Femur (tissue), 1 donor: ENCODE measurements at regions not wholly inside any gene's neighbourhood (a gene's known extent, or its start where the extent isn't known, plus 50 kb on each side); places are given as distances from the start of the nearest gene placed in this dataset.

Experiments
- DNase-seq: peaks from one replicate; pipeline ENCODE4 v3.0.0-alpha.2; 2017

- no peak for DNase-seq
These were observed 333.3 kb downstream of the SLC16A7 start for GRCh38 chr12:59929110-59929509.

- no peak for DNase-seq
These were observed 338.7 kb downstream of the SLC16A7 start for GRCh38 chr12:59934486-59934885.

DNA sequence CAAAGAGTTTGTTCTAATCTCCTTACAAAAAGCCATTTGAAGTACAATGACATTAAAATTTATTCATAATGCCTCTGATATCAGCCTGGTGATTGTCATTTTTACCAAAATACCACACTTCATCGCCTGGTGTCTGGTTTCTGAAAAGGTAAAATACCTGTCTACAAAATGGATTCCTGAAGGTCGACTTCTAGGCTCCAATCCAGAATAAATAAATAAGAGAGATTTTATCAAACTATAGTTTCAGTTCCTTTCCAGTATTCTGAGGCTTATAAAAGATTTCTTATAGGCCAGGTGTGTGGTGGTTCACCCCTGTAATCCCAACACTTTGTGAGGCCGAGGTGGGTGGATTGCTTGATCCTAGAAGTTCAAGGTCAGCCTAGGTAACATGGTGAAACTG, 340.7 kb downstream of the SLC16A7 start:
- no peak for DNase-seq

- no peak for DNase-seq
These were observed 341.3 kb downstream of the SLC16A7 start for GRCh38 chr12:59937148-59937547.

DNA sequence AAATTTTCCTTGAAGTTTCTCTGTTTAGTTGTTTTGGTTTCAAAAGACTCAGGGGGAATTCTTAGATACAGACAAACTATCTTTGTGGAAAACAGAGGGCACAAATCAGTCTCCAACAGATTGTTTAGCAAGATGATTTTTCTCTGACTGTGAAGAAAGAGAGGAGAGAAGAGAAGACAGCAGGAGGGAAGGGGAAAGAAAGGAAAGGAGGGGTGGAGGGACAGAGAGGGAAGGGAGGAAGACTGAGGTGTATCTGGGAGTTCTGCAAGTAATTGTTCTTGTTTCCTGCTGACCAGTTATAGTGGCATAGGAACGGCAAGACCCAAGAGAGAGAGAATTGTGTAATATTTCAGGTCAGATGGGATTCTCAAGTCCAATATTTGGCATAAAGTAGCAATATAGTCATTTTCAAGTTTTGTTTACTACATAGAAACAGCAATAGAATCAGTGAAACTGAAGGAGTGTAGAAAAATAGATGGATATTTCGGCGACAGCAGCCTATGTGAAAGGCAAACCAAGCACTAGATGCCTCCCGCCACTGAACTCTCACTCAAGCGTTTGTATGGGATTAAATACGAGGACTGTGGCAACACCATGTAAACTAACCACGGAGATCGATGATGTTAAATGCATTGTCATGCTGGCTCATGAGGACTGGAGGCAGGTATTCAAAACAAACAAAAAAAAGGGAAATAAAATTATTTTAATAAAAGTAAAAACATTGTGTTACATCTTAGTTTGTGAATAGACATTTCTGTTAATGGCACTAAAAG, 342.5 kb downstream of the SLC16A7 start:
- no peak for DNase-seq

GRCh38 chr12:59940631-59941342, 345.0 kb downstream of the SLC16A7 start:
- no peak for DNase-seq

DNA sequence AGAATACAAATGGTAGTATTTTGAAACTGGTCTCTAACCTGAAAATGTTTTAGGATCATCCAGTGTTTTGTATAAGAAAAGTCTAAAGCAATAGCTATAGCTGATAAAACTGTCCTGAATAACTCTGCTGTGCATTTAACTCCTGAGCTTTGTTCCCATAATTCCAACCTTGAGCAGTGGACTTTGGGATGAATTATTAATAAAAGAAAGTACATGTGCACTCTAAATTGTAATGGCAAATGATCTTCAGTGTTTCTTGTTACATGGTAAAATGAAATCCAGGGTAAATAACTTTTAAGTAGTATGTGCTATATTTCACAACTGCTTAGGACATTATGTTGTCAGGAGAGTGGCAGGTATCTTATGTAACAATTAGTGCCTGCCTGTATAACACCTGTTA, 345.6 kb downstream of the SLC16A7 start:
- no peak for DNase-seq

DNA sequence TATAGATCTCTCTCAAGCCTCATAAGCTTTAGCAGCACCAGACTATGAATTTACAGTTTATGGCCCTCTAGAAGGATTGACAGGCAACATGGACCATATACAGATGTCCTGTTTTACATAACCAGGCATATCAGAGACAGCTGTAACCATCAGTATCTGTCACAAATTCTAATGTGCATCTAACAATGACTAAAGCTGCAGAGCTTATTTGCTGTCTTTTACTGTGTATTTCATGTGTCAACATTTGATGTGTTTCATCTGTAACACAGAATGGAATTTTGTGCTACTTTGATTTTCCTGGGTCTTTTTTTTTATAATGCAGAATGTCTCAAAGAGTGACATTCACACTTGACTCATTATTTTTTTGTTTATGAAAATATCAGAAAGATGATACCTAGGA, 348.3 kb downstream of the SLC16A7 start:
- DNase-seq = no peak

DNA sequence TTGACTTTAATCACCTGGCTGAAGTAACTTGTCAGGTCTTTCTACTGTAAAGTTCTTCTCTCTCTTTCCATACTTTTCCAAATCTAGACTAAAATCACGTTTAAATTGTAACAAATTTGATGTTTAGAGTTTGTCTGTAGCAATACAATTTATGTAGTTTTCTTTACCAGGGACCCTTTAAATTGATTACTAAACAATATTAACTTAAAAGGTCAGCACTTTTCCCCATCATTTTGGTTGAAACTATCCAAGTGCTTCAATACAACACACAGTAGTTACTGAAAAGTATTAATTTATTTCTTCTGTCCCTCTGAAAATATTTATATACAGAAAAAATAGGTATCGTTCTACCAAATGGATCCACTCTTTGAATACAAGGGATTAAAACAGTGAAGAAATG, 350.8 kb downstream of the SLC16A7 start:
- no peak for DNase-seq

DNA sequence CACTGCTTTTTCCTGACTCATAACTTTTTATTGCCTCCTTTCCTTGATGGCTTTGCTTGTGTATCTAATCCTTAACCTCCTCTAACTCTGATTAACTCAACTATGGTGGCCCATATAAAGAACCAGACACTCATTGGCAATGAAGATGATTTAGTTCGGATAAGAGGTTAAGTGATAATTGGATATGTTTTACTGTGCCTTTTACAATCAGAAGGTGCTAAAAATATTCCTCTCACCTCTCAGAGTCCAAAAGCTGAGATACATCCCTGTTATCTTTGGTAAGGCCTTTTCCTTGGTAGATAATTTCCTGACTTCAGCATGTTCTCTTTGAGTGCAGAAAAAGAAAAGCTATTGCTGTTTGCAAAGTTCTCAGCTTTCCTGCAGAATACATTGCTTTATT, 367.7 kb downstream of the SLC16A7 start:
- DNase-seq = no peak

GRCh38 chr12:59972905-59973304, 377.1 kb downstream of the SLC16A7 start:
- DNase-seq = no peak

- no peak for DNase-seq
These were observed 377.7 kb downstream of the SLC16A7 start for GRCh38 chr12:59973515-59973914.

DNA sequence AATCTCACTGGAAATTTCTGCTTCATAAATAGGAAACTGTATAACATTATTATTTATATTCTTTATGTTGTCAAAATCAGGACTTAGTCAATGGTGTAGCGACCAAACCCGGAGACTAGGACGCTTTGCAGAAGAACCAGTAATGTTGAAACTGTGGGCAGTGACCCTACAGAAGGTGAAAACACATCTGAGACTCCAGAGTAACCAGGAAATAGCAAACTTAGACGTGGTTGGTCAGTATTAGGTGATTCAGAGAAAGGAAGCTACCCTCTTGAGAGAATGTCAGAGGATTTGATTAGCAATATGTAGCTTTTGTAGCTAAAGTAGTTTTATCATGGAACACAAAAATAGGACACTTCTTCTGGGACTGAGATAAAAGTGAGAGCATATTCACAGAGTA, 381.9 kb downstream of the SLC16A7 start:
- DNase-seq = no peak

DNA sequence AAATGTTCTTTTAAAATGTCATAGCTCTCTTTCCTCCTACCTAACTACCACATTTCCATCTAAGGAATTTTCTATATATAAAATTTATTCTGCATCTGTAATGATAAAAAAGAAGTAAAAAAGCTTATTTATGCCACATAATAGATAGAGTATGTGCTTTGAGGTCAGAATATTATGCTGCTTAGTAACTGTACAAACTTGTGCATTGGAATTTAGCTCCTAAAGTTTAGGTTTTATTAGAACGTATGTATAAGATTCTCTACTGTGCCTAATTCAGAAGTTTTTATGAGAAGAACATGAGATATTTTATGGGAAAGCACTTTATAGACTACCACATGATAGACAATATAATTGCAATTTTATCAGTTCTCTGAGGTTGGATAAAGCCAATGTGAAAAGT, 384.6 kb downstream of the SLC16A7 start:
- DNase-seq = no peak

GRCh38 chr12:59999291-59999690, 403.5 kb downstream of the SLC16A7 start:
- no peak for DNase-seq

DNA sequence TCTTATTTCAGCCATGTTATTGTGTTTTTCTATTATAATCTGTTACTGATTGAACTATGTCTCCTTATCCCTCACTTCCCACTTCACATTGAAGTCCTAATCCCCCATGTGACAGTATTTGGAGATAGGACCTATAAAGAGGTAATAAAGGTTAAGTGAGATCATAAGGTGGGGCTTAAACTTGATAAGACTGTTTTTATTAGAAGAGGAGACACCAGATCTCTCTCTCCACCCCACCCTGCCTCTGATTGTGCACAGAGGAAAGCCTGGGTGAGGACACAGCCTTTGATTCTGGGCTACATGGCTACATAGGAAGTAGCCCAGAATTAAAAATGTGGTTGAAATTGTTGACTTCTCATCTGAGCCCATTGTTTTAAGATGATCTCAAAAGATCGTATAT, 414.7 kb downstream of the SLC16A7 start:
- DNase-seq = no peak

GRCh38 chr12:60012659-60013058, 416.8 kb downstream of the SLC16A7 start:
- DNase-seq = no peak

DNA sequence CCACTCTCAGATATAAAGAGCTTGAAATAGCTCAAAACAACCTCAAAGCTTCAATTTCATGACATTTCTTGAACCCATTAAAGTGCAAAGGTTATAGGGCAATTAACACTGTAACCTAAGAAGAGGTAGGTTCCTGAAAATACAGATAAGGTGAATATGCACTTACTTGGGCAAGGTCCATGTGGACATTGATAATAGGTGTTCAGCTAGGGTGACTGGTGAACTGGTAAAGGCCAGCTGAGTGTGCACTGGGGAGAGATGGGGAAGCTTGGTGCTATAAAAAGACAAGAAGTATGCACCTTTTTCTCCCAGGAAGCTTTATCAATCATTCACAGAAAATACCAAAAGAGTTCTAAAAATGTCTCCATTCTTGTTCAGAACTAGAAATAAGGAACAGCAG, 418.6 kb downstream of the SLC16A7 start:
- no peak for DNase-seq

- no peak for DNase-seq
These were observed 424.2 kb downstream of the SLC16A7 start for GRCh38 chr12:60020068-60020467.

DNA sequence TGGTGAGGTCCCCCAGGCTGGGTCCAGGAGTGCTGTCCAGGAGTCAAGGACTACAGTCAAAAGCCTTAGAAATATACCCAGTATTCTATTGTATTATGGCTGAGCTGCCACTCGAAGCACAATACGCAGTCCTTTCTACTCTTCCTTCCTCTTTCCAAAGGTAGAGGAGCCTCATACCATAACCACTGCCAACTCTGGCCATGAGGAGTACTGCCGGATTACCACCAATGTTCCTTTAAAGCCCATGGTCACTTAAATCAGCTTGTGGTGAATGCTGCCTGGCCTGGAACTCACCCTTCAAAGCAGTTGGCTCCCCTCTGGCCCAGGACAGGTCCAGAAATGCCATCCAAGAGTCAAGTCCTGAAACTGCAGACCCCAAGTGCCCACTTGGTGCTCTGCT, 425.4 kb downstream of the SLC16A7 start:
- no peak for DNase-seq

DNA sequence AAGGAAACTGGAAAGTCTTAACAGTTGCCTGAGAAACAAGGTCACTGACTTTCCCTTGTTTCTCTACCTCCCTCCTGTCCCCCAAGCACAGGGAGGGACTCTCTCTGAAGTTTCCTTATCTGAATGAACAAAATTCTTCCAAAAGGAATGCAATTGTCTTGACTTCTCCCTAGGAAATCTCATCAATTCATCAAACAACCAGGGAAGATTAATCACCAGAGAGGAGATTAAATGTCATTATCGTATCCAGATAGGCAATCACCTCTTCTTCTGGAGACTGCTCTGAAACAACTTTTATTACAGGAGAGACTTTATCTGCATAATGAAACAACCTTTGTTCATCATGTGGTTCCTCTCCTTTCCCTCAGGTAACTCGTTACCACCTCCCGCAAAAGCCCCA, 431.4 kb downstream of the SLC16A7 start:
- DNase-seq = no peak

- no peak for DNase-seq
These were observed 438.3 kb downstream of the SLC16A7 start for GRCh38 chr12:60034147-60034546.

DNA sequence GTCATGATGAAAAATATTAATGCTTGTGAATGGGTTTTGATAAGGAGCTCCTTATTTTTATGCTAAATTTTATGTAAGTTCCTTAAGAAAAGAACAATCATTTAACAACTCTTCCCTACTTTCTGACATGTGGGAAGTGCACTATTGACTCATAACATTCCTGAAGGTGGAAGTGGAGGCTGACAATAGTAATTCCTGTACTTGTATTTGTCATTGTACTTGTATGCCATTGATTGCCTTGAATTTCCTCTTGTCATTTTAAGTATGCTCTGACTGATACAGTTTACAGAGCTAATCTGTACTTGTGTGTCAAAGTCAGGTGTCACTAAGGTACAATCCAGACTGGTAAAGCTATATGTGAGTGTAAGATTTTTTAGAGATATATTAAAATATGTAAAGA, 440.0 kb downstream of the SLC16A7 start:
- DNase-seq = no peak

GRCh38 chr12:60042835-60043234, 447.0 kb downstream of the SLC16A7 start:
- no peak for DNase-seq

DNA sequence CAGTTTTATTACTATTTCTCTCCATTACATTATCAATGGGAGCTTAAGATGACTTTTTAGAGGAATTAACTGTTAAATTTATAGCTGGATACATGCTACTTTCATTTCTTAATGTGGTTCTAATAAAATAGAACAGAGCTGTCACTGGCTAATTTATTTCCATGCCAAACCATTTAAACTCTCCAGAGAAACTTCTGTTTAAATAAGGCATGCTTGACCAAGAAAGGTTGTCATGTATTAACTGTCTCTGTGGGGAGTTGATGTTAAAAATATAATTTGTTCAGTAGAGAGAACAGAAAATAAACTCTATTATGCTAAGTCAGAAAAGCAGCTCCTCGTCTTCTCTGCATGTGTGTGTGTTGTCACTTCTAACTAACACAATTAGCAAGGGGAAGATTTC, 447.4 kb downstream of the SLC16A7 start:
- DNase-seq = no peak
